Activated CD8-positive, alpha-beta memory T cell treated with anti-CD3 and anti-CD28 coated beads, Interleukin-2, amount 50 U/mL, for 4 hours (primary cell): ENCODE measurements at regions not wholly inside any gene's neighbourhood (a gene's known extent, or its start where the extent isn't known, plus 50 kb on each side); places are given as distances from the start of the nearest gene placed in this dataset.
"Not testable (repeated sequence)": the region's sequence is repeated elsewhere in the genome, so short reads cannot be mapped to it uniquely, and the experiment has no call there.

Experiments
- DNase-seq: peaks from one replicate; pipeline ENCODE4 v3.0.0-alpha.2; 2020

DNA sequence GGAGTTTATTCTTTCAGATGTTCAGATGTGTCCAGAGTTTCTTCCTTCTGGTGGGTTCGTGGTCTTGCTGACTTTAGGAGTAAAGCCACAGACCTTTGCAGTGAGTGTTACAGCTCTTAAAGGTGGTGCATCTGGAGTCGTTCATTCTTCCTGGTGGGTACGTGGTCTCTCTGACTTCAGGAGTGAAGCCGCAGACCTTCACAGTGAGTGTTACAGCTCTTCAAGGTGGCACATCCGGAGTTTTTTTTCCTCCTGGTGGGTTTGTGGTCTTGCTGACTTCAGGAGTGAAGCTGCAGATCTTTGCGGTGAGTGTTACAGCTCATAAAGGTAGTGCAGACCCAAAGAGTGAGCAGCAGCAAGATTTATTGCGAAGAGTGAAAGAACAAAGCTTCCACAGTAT is 1263.2 kb downstream of the REEP3 start:
- DNase-seq: not testable (repeated sequence)

DNA sequence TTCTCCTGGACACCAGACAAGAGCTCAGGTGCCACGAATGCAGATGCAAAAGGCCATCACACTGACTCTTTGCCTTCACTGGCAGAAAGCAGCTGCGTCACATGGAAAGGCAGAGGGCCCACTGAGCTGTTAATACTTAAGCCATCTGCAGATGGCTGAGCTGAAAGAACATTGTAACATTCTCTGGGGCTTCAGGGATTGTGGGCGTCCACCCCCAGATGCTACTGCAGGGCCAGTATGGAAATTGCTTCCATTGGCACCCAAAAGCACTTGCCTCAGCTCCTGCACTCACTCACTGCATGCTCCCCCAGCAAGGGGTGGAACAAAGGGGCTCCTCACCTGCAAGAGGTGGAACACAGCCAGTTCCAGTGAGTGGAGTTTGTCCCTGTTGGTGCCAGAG is 1264.6 kb downstream of the REEP3 start:
- DNase-seq: no peak

DNA sequence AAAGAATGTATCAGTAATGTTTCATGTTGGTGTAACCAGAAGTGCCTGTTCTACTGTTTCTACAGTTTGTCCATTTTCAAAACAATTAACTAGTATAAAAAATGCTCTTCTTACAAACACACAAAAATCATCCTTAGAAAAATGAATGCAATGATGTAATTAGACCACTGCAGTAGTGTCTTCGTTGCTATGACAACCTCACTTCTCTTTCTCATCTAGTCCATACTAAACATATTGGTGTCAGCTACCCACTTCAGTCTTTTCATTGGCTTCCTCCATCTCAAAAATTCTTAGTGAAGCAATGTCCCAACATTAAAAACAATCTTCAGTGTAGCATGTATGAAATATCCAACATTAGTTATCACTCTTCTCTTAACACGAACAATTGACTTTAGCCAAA is 1265.8 kb downstream of the REEP3 start:
- no peak for DNase-seq

DNA sequence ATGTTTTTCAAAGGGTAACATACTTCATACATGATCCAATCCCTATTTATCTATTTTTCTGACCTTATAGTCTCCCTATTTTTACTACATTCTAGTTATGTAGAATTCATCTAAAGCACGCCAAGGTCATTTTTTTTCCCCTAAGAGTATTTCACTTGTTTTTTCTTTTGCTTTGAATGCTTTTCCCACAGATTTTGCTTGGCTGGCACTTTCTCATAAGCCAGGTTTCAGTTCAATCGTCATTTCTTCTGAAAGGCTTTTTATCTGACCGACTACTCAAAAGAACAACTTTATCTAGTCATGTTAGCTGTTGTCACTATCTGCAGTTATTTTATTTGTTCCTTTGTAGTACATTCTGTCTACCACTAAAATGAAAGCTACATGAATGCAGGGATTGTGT is 1274.6 kb downstream of the REEP3 start:
- no peak for DNase-seq

DNA sequence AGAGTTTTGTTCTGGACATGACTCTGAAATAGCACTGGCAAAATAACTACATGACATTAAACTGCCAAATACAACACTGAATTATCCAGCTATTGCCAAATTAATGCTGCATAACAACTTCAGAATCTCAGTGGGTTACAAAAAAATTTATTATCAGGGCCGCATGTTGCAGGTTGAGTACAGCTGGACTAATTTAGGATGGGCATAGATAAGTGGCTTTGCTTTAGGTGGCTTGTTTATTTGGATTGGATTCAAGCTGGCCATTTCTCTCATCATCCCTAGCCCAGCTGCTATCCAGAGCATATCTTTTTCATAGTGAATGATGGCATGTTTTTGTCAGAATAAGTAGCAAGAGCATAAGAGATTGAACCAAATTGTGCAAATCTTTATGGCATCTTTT is 1277.1 kb downstream of the REEP3 start:
- DNase-seq: no peak

DNA sequence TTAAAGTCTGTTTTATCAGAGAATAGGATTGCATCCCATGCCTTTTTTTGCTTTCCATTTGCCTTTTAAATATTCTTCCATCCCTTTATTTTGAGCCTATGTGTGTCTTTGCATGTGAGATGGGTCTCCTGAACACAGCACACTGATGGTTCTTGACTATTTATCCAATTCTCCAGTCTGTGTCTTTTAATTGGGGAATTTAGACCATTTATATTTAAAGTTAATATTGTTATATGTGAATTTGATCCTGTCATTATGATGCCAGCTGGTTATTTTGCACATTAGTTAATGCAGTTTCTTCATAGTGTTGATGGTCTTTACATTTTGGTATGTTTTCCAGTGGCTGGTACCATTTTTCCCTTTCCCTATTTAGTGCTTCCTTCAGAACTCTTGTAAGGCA is 1287.0 kb downstream of the REEP3 start:
- DNase-seq: not testable (repeated sequence)

DNA sequence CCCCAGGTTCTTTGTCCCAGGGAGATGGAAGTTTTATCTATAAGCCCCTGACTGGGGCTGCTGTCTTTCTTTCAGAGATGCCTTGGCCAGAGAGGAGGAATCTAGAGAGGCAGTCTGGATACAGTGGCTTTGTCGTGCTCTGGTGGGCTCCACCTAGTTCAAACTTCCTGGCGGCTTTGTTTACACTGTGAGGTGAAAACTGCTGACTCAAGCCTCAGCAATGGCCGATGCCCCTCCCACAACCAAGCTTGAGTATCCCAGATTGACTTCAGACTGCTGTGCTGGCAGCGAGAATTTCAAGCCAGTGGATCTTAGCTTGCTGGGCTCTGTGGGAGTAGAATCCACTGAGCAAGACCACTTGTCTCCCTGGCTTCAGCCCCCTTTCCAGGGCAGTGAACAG is 1288.8 kb downstream of the REEP3 start:
- not testable (repeated sequence) for DNase-seq

DNA sequence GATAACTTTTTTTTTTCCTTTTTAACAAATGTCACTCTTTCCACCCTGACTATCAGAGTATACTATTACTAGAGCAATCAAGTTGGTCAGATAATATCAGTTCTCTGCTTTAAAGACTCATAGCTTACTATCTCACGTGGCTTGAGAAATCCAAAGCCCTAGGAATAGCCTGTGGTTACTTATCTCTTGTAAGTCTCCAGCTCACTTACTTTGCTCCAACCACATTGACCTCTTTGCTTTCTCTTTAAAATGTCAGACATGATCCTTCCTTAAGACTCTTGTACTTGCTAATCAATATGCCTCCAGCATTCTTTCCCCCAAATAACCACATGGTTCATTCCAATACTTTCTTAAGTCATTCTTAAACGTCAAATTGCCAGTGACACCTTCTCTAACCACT is 1292.2 kb downstream of the REEP3 start:
- no peak for DNase-seq

DNA sequence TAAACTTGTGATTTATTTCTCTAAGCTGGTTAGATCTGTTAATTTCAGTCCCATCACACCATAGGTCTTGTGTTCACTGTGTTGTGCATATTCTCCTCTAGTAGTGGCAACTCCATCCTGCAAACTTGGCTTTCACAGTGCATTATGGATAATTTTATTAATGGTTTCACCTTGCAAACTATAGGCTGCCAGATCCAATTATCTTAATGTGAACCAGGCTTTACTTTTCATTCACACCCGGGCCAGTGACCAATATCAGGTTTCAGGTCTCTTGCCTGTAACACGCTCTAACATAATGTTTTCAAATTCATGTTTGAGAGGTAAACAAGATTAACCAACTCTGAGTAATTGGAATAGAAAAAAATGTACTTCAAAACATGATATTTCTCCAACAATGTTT is 1293.0 kb downstream of the REEP3 start:
- DNase-seq: no peak

DNA sequence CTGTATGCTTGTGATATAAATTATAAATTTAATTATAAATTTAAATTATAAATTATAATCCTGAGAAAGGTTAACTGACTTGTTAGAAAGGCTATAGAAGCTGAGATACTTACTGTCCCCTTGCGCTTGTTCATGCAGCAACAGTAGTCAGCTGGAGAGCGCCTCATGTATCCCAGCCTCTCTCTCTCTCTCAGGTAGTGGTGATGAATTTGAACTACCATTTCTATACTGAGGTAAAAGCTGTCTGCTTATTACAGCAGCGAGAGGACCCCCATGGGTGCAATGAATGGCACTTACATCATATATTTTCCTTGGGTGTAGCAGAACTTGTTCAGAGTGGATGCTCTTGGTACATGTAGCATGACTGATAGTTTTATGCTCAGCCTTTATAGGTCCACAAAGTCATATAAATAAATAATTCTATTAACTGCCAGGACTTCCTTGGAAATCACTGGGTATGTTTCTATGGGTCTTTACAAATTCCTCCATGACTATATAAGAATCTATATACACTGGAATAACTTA is 1308.7 kb downstream of the REEP3 start:
- no peak for DNase-seq

DNA sequence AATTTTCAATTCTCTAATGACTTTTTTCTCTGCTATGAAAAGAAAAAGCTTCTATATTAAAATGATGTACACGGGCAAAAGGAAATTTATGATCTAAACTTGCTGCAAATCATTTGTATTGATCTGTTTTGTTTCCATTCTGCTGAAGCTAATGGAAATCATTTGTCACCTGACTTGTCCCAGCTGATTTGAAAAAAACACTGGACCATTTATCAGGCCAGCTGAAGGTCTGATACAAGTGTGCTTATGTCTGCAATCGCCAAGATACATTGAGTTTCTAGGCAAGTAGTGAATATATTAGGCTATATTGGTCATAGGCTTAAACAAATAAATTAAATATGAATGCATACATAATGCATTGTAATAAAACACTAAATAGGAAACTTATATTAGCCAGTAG is 1309.7 kb downstream of the REEP3 start:
- no peak for DNase-seq

DNA sequence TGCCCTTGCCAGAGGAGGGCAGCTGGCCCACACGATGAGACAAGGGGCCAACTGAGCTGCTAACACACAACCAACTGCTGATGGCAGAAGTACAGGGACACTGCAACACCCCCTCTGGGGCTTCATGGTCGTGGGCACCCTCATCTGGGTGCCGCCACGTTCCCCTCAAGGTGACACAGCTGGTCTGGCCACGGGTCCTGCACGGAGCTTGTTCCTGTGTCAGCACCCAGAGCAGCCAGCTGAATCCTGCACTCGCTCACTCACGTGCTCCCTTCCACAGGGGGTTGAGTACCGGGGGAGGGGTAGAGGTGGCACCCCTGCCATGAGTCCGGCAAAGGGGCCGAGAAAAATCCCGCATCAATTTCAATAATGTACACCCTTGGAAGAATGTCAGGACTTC is 1319.1 kb downstream of the REEP3 start:
- no peak for DNase-seq

DNA sequence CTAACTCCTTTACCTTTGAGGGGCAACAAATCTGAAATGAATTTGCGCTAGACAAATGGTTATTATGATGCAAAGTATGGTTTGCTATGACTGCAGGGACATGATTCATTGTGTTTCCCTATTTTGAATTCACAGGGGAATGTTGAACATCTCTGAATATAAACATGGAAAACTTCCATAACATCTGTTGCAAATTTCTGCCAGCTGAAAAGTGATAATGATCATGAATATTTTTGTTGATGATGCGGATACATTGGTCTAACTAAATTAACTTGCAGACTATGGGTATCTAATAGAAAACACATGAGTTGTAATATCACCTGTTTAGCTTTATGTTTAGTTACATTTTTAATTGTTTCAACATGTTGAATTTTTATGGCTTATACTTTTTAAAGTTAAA is 1325.5 kb downstream of the REEP3 start:
- DNase-seq: no peak

DNA sequence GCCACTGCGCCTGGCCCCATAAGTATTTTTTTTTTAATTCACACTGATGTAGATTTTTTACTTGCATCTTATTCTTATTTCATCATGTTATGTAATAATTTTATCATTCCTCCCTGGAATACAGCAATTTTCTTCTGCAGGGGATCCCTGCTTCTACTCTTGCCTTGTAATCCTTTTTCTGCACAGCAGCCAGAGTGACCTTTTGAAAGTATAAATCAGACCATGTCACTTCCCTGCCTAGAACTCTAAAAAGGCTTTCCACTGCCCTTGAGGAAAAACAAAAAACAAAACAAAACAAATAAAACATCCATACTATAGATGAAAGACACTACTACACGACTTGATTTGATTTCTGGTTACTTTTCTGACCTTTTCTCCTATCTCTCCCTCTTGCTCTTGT is 1334.7 kb downstream of the REEP3 start:
- no peak for DNase-seq

DNA sequence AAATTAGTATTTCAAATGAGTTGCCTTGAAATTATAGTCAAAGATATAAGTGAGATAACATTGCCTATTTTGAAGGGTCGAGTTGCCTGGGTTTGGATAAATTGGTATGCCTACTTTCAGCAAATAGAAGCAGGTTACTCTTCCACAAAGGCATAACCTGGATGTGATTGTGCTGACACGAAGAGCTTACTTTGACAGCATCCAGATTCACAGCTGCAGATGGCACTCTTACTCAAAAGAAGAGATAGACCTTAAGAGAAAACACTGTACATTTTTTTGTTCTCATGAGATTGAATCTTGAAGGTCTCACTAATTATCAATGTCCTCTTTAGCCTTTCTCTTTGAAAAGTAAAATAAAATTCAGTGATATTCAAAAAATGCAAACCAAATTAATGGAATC is 1338.7 kb downstream of the REEP3 start:
- no peak for DNase-seq

DNA sequence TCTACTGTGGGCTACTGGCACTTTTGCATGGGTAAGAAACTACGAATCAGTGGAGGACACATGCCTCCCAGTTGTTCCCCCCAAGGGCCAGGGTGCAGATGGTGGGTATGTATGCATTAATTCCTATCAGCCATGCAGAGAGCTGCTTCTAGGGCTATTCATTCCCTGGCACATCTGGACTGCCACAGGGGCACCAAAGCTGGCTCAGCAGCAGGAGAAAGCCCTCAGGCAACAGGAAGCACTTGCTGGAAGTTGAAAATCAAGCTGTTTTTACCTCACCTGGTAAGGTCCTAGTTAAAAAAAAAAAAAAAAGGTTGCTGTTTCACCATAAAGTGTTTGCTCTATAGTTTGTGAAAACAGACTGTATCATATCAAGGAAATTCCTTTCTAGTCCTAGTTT is 1342.6 kb downstream of the REEP3 start:
- no peak for DNase-seq

DNA sequence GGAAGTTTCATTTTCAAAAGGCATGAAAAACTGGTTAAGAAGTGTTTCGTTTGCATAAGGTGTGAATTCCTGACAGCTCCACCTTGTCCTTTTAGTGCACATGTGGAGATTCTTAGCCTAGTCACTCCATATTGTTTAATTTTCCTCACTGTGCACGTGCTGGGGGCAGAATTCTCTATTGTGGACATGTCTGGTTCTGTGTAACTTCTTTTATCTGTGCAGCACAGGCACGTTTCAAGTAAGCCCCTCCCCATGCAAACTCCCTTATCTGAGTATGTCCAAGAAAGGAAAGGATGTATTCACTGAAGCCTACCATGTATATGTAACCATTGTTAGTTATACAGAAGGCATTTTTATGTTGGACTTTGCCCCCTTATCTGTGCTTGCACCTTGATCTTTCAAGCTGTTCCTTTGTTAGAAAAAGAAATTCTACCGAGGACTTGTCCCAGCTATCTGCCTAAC is 1346.3 kb downstream of the REEP3 start:
- no peak for DNase-seq

DNA sequence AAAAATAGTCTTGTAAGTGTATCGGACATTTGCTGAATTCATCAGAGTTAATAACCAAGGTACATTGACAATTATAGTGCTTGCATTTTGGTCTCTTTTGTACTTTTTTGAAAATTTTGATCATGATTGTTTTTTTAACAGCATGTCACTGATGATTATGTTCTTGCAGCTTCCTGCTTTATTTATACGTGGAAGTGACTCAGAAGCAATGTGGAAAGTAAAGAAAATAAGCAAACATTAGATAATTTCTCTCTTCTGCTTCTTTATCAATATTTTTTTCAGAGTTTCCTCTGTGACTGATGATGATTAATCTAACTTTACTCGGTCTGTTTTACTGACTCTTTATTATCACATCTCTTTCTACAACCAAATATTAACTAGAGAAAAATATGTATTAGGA is 1351.9 kb downstream of the REEP3 start:
- DNase-seq: no peak

DNA sequence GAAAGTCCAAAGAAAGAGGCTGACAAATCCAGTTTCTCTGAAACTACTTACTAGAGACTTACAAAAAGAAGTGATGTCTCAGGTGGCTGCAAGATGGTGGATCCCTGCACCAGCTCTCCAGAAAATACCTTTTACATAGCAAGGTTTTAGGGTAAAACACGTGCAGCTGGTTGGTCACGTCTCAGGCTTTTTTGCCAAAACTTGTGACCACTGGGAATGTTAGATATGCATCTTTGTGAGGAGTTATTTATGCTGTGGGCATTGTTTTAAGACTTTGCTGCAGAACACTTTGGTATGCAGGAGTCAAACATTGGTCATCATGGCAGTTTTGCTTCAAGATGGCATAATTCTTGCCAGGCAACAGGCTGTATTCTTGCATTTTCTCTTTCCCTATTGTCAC is 1352.8 kb downstream of the REEP3 start:
- no peak for DNase-seq

DNA sequence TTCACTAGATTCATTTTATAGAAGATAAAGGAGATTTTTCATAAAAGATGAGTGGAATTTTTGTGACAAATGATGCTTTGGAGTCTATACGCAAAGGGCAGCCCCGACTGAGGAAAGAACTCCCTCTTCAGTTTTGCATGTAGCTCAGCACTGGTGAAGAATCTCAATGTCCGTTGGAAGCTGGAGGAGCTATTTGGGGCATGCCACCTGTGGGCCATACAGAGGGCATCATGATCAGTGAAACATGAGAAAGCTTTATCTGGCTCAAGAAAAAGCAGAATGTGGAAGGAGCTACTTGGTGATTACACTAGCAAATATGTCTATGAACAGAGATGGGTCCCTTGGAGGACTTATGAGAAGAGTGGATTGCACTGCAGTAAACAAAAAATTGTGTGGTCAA is 1359.3 kb downstream of the REEP3 start:
- no peak for DNase-seq

DNA sequence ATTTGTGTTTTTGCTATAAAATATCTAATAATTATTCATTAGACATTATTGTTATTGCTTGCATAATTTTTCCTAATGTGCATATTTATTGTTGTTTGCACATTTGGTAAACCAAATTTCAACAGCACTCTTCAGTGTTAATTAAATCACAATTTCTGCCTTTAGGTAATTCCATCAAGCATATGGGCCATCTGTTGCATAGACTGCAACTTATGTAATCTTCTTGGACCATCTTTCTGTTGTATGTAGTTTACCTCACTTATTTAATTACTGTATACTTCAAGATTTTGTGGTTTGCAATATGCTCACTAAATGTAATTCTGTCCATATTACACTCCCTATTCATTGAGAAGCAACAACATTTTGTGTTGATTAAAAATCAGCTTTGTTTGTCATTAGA is 1360.1 kb downstream of the REEP3 start:
- DNase-seq: no peak

DNA sequence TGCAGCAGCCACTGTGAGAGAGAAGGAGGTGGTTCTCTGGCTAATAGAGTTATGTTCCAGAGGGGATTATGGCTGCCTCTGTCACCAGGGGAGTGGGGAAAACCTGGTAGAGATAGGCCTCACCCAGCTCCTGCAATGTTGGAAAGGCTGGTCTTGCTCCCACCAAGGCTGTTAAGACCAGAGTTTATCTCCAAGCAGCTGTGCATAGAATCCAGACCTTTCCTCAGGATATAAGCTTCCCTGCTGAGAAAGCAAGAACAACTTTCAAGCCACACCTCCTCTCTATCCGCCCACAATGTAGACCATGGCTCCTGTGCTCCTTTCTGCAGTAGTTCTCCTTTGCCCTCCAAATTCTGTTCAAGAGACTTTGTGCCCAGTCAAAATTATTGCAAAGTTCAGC is 1375.4 kb downstream of the REEP3 start:
- no peak for DNase-seq

DNA sequence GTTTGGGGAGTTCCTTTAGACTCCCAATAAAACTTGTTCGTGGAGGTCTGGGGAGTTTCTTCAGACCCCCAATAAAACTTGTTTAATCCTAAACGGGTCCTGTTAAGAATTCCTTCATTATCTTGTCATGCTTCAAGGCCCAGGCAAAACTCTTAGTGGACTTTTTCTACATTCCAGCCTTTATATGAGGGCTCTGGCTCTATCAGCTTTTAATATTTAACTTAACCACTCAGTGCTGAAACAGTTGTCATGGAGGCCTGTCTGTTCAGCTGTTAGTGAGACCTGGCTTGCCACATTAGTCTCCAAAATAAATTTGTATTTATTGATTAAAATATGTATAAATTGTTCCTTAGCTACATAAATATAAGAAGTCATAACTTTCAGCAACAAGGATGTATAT is 1385.1 kb downstream of the REEP3 start:
- DNase-seq: not testable (repeated sequence)

DNA sequence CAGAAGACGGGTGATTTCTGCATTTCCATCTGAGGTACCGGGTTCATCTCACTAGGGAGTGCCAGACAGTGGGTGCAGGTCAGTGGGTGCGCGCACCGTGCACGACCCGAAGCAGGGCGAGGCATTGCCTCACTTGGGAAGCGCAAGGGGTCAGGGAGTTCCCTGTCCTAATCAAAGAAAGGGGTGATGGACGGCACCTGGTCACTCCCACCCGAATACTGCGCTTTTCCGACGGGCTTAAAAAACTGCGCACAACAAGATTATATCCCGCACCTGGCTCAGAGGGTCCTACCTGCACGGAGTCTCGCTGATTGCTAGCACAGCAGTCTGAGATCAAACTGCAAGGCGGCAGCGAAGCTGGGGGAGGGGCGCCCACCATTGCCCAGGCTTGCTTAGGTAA is 1403.1 kb downstream of the REEP3 start:
- not testable (repeated sequence) for DNase-seq

DNA sequence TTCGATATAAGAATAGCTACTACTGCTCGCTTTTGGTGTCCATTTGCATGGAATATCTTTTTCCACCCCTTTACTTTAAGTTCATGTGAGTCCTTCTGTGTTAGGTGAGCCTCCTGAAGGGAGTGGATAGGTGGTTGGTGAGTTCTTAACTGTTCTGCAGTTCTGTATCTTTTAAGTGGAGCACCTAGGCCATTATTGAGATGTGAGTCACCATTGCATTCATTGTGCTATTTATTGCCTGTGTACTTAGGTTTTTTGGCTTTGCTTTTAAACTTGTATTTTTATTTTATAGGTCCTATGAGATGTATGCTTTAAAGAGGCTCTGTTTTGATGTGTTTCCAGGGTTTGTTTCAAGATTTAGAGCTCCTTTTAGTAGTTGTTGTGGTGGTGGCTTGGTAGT is 1430.8 kb downstream of the REEP3 start:
- DNase-seq: no peak

DNA sequence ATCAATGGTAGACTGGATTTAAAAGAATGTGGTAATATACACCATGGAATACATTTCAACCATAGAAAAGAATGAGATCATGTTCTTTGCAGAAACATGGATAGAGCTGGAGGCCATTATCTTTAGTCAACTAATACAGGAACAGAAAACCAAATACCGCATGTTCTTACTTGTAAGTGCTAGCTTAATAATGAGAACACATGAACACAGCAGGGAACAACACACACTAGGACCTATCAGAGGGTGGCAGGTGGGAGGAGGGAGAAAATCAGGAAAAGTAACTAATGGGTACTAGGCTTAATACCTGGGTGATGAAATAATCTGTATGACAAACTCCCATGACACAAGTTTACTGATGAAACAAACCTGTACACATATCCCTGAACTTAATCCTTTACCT is 1435.2 kb downstream of the REEP3 start:
- no peak for DNase-seq
